Erythroblast (primary cell): ENCODE measurements at regions not wholly inside any gene's neighbourhood (a gene's known extent, or its start where the extent isn't known, plus 50 kb on each side); places are given as distances from the start of the nearest gene placed in this dataset.

Source experiments
- GATA1 ChIP-seq: IDR thresholded peaks from 2 replicates; pipeline ENCODE4 v1.6.1; 2011; ENCODE audit warnings: low read depth, mild to moderate bottlenecking, control low read depth, low read length, moderate library complexity
- POLR2A ChIP-seq: IDR thresholded peaks from 2 replicates; pipeline ENCODE4 v1.6.1; 2011; ENCODE audit warnings: mild to moderate bottlenecking, low read length

GRCh38 chr5:157911568-157911967 is 52.6 kb upstream of the CLINT1 start:
- TF ChIP-seq POLR2A (no peak), GATA1 (no peak)
